HepG2 (cell line): ENCODE measurements at regions not wholly inside any gene's neighbourhood (a gene's known extent, or its start where the extent isn't known, plus 50 kb on each side); places are given as distances from the start of the nearest gene placed in this dataset.

Experiments used
- ATAC-seq: fragments of 200-7000 bp; cut with Tn5 transposase; 3 replicates; pipeline ENCODE4 v1.9.1; 2020; ENCODE audit warnings: mild to moderate bottlenecking, moderate library complexity
- BruUV-seq: library from RNA; stranded (reverse); fragments of 400-500 nt; replicated peaks from 2 replicates; lab custom pipeline; 2021; lab: Mats Ljungman, UMichigan
- CTCF ChIA-PET: fragments of 300-600 bp; formaldehyde crosslinking; extraction: SDS; loops from one replicate; lab custom pipeline; 2021; ENCODE audit warnings: low total read pairs, inconsistent platforms, low intra/inter-chr PET ratio; lab: Yijun Ruan, JAX
- POLR2A ChIA-PET: fragments of 350-600 bp; sonication (Branson Sonifier 250); formaldehyde crosslinking; loops from one replicate; lab custom pipeline; 2020; ENCODE audit warnings: antibody characterized with exemption, inconsistent platforms; lab: Yijun Ruan, JAX
- DNase-seq: peaks from one replicate; pipeline ENCODE4 v3.0.0-alpha.2; 2015; ENCODE audit warnings: low spot score
- FAIRE-seq: peaks from 3 replicates; lab custom pipeline; 2011; peaks lifted over from hg19 to GRCh38; lab: Jason Lieb, UNC
- H2AFZ ChIP-seq: one replicate; pipeline ENCODE4 v1.6.1; 2011; ENCODE audit warnings: low read length, inconsistent platforms
- H3K27ac ChIP-seq: fragments of 300-600 bp; 3 replicates; pipeline ENCODE4 v1.8.0; 2011; ENCODE audit warnings: mixed run types, mild to moderate bottlenecking, mixed read lengths, low read length, inconsistent platforms; ENCODE audit not compliant: insufficient read depth; ENCODE audit errors: extremely low read length
- H3K27me3 ChIP-seq, 2 experiments: fragments of 200-600 bp in 1 of 2; 2 replicates in 1 of 2; 3 replicates in 1 of 2; pipeline versions ENCODE4 v1.6.0 to v1.8.0; 2011; ENCODE audit warnings: low read length in 2 of 2, mild to moderate bottlenecking in 2 of 2, moderate library complexity in 2 of 2, inconsistent platforms in 1 of 2; ENCODE audit not compliant: insufficient read depth in 2 of 2, control insufficient read depth in 1 of 2
- H3K36me3 ChIP-seq, 2 experiments: fragments of 200-600 bp in 1 of 2; replicated peaks in 1 of 2; 2 replicates in 1 of 2; 3 replicates in 1 of 2; pipeline versions ENCODE4 v1.5.1 to v1.8.0; 2011; ENCODE audit warnings: low read length in 2 of 2, inconsistent platforms in 1 of 2; ENCODE audit not compliant: insufficient read depth in 2 of 2, control insufficient read depth in 1 of 2
- H3K4me1 ChIP-seq: 2 replicates; pipeline ENCODE4 v1.5.1; 2012; ENCODE audit warnings: low read length, inconsistent platforms; ENCODE audit not compliant: insufficient read depth
- H3K4me2 ChIP-seq: 2 replicates; pipeline ENCODE4 v1.6.0; 2011; ENCODE audit warnings: low read depth, low read length, inconsistent platforms
- H3K4me3 ChIP-seq, 3 experiments: fragments of 200-600 bp in 1 of 3; sonication (generic), shearing (Covaris generic) in 1 of 3; replicated peaks in 1 of 3; 2 replicates each; pipeline ENCODE4 v1.5.1; 2011 to 2016; ENCODE audit warnings: low read length in 3 of 3, inconsistent platforms in 2 of 3, low read depth in 2 of 3, mild to moderate bottlenecking in 2 of 3, control low read depth in 1 of 3, mixed read lengths in 1 of 3; ENCODE audit not compliant: insufficient read depth in 1 of 3
- H3K79me2 ChIP-seq: one replicate; pipeline ENCODE4 v1.6.1; 2011; ENCODE audit warnings: low read length, inconsistent platforms; ENCODE audit not compliant: insufficient read depth
- H3K9ac ChIP-seq: 2 replicates; pipeline ENCODE4 v1.6.0; 2011; ENCODE audit warnings: mild to moderate bottlenecking, low read depth, low read length, inconsistent platforms; ENCODE audit not compliant: insufficient read depth
- H3K9me3 ChIP-seq: 2 replicates; pipeline ENCODE4 v1.5.1; 2012; ENCODE audit warnings: mild to moderate bottlenecking, low read length
- H4K20me1 ChIP-seq: 2 replicates; pipeline ENCODE4 v1.6.0; 2011; ENCODE audit warnings: inconsistent platforms, mild to moderate bottlenecking, low read length, moderate library complexity; ENCODE audit not compliant: insufficient read depth
- EZH2 ChIP-seq: conservative IDR thresholded peaks from 2 replicates; pipeline ENCODE4 v1.6.1; 2012; ENCODE audit warnings: mild to moderate bottlenecking, low read depth, low read length, moderate library complexity
- GABPB1 ChIP-seq: IDR thresholded peaks from 2 replicates; pipeline ENCODE4 v1.6.1; 2016; ENCODE audit warnings: mild to moderate bottlenecking, missing genetic modification reagents, moderate library complexity, missing compliant biosample characterization
- MAFF ChIP-seq: IDR thresholded peaks from 2 replicates; pipeline ENCODE4 v1.6.1; 2011; ENCODE audit warnings: low read depth, low read length, improper control_type of control experiment
- MAFK ChIP-seq, 2 experiments: IDR thresholded peaks in 1 of 2; conservative IDR thresholded peaks in 1 of 2; 2 replicates each; pipeline ENCODE4 v1.6.1; 2011; ENCODE audit warnings: improper control_type of control experiment in 2 of 2, low read length in 2 of 2
- ZNF503 ChIP-seq: sonication (generic); formaldehyde crosslinking; IDR thresholded peaks from 2 replicates; pipeline ENCODE4 v1.4.0; 2020; ENCODE audit warnings: missing genetic modification reagents
- ZNF616 ChIP-seq: sonication (generic); formaldehyde crosslinking; IDR thresholded peaks from 2 replicates; pipeline ENCODE4 v1.5.0; 2020; ENCODE audit warnings: low read depth, mild to moderate bottlenecking, missing genetic modification reagents
- in situ Hi-C: cut with HindIII; loops from 2 replicates; pipeline ENCODE4 v1.10.0; 2017; ENCODE audit warnings: low pct_unique_long_range_greater_than_20kb; ENCODE audit not compliant: extremely low pct_ligation_motif_present
- intact Hi-C: fragments of 100-400 bp; cut with micrococcal nuclease; formaldehyde crosslinking; loops from one replicate; pipeline ENCODE4 v1.10.0; 2022; ENCODE audit not compliant: unreplicated experiment

DNA sequence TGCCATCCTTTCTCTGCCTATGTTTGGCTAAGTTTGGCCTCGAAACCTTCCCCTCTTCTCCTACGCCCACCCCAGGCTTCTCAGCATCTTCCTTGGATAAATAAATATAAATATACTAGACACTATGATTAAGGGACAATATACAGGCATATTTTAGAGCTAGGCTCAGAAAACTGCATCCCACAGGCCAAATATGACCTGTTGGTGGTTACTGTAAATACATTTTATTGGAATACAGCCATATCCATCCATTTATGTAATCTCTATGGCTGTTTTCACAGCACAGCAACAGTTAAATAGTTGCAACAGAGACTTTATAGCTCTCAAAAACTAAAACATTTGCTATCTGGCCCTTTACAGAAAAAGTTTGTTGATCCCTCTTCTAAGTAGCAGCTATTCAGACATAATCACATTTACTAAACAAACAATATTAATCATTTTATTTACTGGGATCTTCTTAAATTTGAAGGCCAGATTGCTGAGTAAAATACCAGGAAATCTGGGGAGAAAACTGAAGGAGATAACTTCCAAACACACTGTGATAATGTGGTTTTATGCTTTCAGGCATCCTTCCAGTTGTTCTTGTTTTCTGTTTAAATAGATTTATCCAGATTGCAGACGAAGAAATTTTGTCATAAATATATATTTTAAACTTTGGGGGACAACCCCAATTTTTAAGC lies 269.7 kb upstream of the THRB start (continued):
- no peak for TF ChIP-seq ZNF503 (CRISPR knock-in tag)
- TF ChIP-seq, all 625 proteins: peak for 0

DNA sequence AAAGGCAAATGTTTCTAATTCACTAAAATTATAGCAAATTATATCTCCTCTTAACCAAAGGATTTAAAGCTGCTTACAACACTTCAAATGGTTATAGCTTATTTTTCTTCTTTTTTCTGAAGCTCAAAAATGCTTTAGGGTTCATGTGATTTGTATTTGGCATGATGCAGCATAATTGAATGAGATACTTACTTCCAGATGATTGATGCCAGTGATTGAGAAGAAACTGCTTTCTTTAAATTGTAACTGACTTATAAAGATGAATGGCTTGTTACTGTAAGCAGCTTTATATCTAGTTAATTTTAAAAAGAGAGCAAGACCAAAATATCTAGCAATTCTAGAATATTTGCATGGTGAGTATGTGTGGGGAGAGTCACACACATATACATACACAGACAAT lies 270.7 kb upstream of the THRB start:
- in situ Hi-C loops, result no loop called here
- Histone ChIP-seq H4K20me1 (no peaks in the 10 kb centered on the region), H3K4me3 (no peak overlapping the region), H3K27me3 (no peaks in the 10 kb centered on the region), H3K9ac (no peak overlapping the region), H3K4me2 (no peak overlapping the region), H3K79me2 (no peaks in the 10 kb centered on the region), H3K27ac (no peak overlapping the region), H3K9me3 (no peaks in the 10 kb centered on the region), H3K36me3 (no peaks in the 10 kb centered on the region), H2AFZ (no peak overlapping the region), H3K4me1 (no peaks in the 10 kb centered on the region)
- ChIA-PET CTCF (no interaction called here), POLR2A (no interaction called here)
- no TSS peak for BruUV-seq
- ATAC-seq (no peak), DNase-seq (no peak), FAIRE-seq (no peak)
- TF ChIP-seq GABPB1 (no peak), ZNF616 (CRISPR knock-in tag) (no peak)
- intact Hi-C loops, result no loop called here

DNA sequence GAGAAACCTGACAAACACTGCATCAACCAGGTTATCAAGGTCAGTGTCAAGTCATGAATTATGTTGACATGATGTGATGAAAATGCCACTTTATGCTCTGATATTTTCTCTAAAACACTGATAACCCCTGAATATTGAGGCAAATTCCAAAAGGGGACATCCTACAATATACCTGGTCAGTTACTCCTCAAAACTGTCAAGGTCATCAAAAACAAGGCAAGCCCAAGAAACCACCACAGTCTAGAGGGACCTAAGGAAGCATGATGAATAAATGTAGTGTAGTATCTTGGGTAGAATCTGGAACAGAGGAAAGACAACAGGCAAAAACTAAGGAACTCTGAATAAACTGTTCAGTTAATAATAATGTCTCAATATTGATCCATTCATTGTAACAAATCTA lies 275.3 kb upstream of the THRB start:
- Histone ChIP-seq H3K4me3 (no peak overlapping the region), H3K9me3 (no peaks in the 10 kb centered on the region), H3K4me1 (no peaks in the 10 kb centered on the region), H3K27me3 (no peaks in the 10 kb centered on the region), H3K27ac (no peak overlapping the region), H2AFZ (no peak overlapping the region), H3K9ac (no peak overlapping the region), H3K79me2 (no peaks in the 10 kb centered on the region), H3K4me2 (no peak overlapping the region), H4K20me1 (no peaks in the 10 kb centered on the region), H3K36me3 (no peaks in the 10 kb centered on the region)
- FAIRE-seq (no peak), ATAC-seq (no peak), DNase-seq (no peak)
- intact Hi-C loops (no loop called here), in situ Hi-C loops (loop anchor here (10.0 kb wide), 1 partner anchor 825 kb away; no protein-coding TSS in a partner anchor)
- peak; percentile 74 for TF ChIP-seq MAFF
- no peak for TF ChIP-seq EZH2
- TF ChIP-seq MAFK (conservative IDR thresholded peaks at IDR 0.05 in 1 of 2, IDR thresholded peaks at IDR 0.05 in 1 of 2; ENCODE audit: low read length in 2 of 2), result peak; percentile 81 to 82
- no TSS peak for BruUV-seq
- ChIA-PET CTCF (no interaction called here), POLR2A (no interaction called here)
